Immature natural killer cell (primary cell): ENCODE measurements at regions not wholly inside any gene's neighbourhood (a gene's known extent, or its start where the extent isn't known, plus 50 kb on each side); places are given as distances from the start of the nearest gene placed in this dataset.

Experiments
- DNase-seq, 3 donors: peaks; one replicate each; pipeline ENCODE4 v3.0.0; 2022; ENCODE audit warnings: mixed read lengths in 1 of 3
- H3K27ac Mint-ChIP-seq, 6 donors: one replicate each; pipeline ENCODE4 v1.8.0; 2020; ENCODE audit warnings: mixed read lengths in 6 of 6, mild to moderate bottlenecking in 5 of 6, inconsistent platforms in 4 of 6, moderate library complexity in 3 of 6
- H3K27me3 Mint-ChIP-seq, 3 donors: one replicate each; pipeline ENCODE4 v1.8.0; 2020 to 2021; ENCODE audit warnings: low read depth in 3 of 3, mild to moderate bottlenecking in 3 of 3, mixed read lengths in 3 of 3, moderate library complexity in 3 of 3, inconsistent platforms in 1 of 3
- H3K36me3 Mint-ChIP-seq, 3 donors: one replicate each; pipeline ENCODE4 v1.8.0; 2020; ENCODE audit warnings: mixed read lengths in 3 of 3, inconsistent platforms in 2 of 3, mild to moderate bottlenecking in 2 of 3
- H3K4me1 Mint-ChIP-seq, 2 donors: one replicate each; pipeline ENCODE4 v1.8.0; 2020; ENCODE audit warnings: inconsistent platforms in 2 of 2, mild to moderate bottlenecking in 2 of 2, mixed read lengths in 2 of 2, moderate library complexity in 1 of 2
- H3K4me3 Mint-ChIP-seq, 5 donors: one replicate each; pipeline ENCODE4 v1.8.0; 2020; ENCODE audit warnings: mild to moderate bottlenecking in 5 of 5, mixed read lengths in 5 of 5, inconsistent platforms in 3 of 5, moderate library complexity in 3 of 5
- H3K9me3 Mint-ChIP-seq, 6 donors: one replicate each; pipeline ENCODE4 v1.8.0; 2020; ENCODE audit warnings: mild to moderate bottlenecking in 6 of 6, mixed read lengths in 6 of 6, inconsistent platforms in 4 of 6, moderate library complexity in 3 of 6

DNA sequence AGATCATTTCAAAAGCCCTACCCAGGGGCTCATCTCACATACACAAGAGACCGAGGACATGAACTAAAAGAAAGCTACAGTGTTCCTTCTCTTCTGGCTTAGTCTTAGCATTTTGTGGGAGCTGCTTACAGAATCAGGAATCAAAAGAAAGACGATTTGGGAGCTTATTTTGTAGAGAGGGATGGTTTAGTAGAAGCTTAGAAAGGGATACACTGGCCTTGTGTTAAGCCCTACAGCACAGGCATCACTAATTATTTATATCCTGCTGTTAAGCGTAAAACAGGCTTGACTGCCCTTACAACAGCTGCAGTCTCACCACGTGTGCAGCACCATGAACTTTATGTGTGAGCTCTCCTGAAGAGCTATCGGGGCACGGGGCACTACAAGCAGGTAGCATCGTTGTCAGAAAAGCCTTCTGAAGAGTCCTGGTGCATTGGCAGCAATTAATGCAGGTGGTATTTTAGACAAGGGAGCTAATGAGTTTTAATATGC is 798.3 kb downstream of the NXPH1 start:
- Mint-ChIP-seq H3K4me1 (no peaks in the 10 kb centered on the region), H3K27me3 (no peaks in the 10 kb centered on the region), H3K9me3 (peaks cover 13 to 32% (median 22%) of the 10 kb centered on the region in 6 donors), H3K4me3 (no peak overlapping the region), H3K27ac (no peak overlapping the region), H3K36me3 (no peaks in the 10 kb centered on the region)
- no peak for DNase-seq

- Mint-ChIP-seq H3K27me3 (no peaks in the 10 kb centered on the region), H3K4me1 (no peaks in the 10 kb centered on the region), H3K9me3 (peaks cover 18 to 63% (median 26%) of the 10 kb centered on the region in 6 donors), H3K4me3 (no peak overlapping the region), H3K27ac (no peak overlapping the region), H3K36me3 (peaks cover 0 to 3% (median 0%) of the 10 kb centered on the region in 3 donors)
- no peak for DNase-seq
These were observed 806.6 kb downstream of the NXPH1 start for GRCh38 chr7:9240001-9240400.

- no peak overlapping the region for H3K27ac Mint-ChIP-seq
- H3K9me3 Mint-ChIP-seq, result peaks cover 11 to 60% (median 20%) of the 10 kb centered on the region in 6 donors
- H3K4me3 Mint-ChIP-seq, result no peak overlapping the region
These were observed 808.4 kb downstream of the NXPH1 start for GRCh38 chr7:9241826-9242225.

GRCh38 chr7:9242636-9243035 is 809.2 kb downstream of the NXPH1 start:
- Mint-ChIP-seq H3K4me1 (no peaks in the 10 kb centered on the region), H3K36me3 (peaks cover 0 to 3% (median 0%) of the 10 kb centered on the region in 3 donors), H3K27ac (no peak overlapping the region), H3K4me3 (no peak overlapping the region), H3K27me3 (no peaks in the 10 kb centered on the region), H3K9me3 (peaks cover 11 to 56% (median 21%) of the 10 kb centered on the region in 6 donors)
- no peak for DNase-seq

More at GRCh38 chr7:9241826-9242225, 808.4 kb downstream of the NXPH1 start:
- Mint-ChIP-seq H3K4me1 (no peaks in the 10 kb centered on the region), H3K36me3 (peaks cover 0 to 3% (median 0%) of the 10 kb centered on the region in 3 donors), H3K27me3 (no peaks in the 10 kb centered on the region)
- no peak for DNase-seq

DNA sequence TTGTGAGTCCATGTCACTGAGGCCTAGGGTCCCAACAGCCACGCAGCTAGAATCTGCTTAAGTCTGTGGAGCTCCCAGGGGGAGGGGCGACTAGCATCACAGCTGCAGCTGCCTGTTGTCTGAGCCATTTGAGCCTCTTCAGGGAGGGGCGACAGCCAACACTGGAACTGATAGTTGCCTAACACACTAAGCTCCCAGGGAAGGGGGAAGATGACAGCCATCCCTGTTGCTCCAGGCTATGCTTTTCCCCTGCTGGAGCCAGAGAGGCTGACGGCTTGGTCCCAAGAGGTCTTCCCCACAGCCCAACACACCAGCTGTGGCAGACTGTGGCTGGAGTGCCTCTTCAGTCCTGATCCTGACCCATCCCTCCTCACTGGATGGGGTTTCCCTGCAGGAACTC is 817.5 kb downstream of the NXPH1 start:
- Mint-ChIP-seq H3K4me3 (no peak overlapping the region), H3K27me3 (peaks cover 0 to 3% (median 0%) of the 10 kb centered on the region in 3 donors), H3K27ac (no peak overlapping the region), H3K9me3 (peaks cover 20 to 71% (median 42%) of the 10 kb centered on the region in 6 donors), H3K36me3 (no peaks in the 10 kb centered on the region), H3K4me1 (no peaks in the 10 kb centered on the region)
- no peak for DNase-seq

GRCh38 chr7:9264395-9264794 is 831.0 kb downstream of the NXPH1 start:
- peaks cover 3 to 62% (median 22%) of the 10 kb centered on the region in 6 donors for H3K9me3 Mint-ChIP-seq
- no peaks in the 10 kb centered on the region for H3K4me1 Mint-ChIP-seq
- H3K4me3 Mint-ChIP-seq, result no peak overlapping the region
- H3K27me3 Mint-ChIP-seq, result no peaks in the 10 kb centered on the region
- no peak for DNase-seq
- no peaks in the 10 kb centered on the region for H3K36me3 Mint-ChIP-seq
- no peak overlapping the region for H3K27ac Mint-ChIP-seq

DNA sequence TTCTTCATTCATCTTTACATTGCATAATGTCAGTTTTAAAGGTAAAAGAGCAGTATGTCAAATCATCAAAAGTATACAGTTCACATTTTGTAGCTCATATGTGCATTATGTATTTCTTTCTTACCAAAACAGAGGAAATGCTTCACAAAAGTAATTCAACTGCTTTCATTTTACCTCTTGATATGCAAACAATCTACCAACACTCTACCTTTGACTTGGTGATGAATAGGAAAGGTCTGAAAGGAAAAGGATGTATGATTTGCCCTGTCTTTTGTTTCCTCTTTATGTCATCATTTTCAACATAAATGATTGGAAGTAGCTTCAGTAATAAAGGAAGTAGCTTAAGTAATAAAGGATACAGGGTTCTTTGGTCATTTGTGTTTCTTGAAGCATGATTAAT is 846.7 kb downstream of the NXPH1 start:
- Mint-ChIP-seq H3K9me3 (peaks cover 10 to 53% (median 20%) of the 10 kb centered on the region in 6 donors), H3K36me3 (no peaks in the 10 kb centered on the region), H3K4me3 (no peak overlapping the region), H3K27ac (no peak overlapping the region), H3K4me1 (no peaks in the 10 kb centered on the region), H3K27me3 (peaks cover 0 to 2% (median 0%) of the 10 kb centered on the region in 3 donors)
- no peak for DNase-seq

DNA sequence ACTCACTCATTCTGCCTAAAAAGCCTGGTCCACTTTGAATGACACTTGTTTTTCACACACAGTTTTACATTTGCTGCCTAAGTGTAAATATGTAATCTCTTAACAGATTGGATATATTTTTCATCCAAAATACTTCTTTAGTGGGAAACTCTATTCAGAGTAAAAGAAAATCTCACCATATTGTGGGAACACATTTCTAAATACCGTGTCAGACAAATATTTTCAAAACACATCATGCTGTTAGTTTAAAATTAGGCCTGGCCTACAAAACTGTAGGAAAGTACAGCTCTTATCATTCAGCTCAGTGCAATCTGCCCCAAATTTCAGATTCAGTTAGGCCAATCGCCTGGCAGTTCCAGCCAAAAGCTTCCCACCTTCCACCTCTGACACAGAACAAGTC is 849.8 kb downstream of the NXPH1 start:
- DNase-seq, result no peak
- Mint-ChIP-seq H3K4me3 (no peak overlapping the region), H3K36me3 (no peaks in the 10 kb centered on the region), H3K27ac (no peak overlapping the region), H3K27me3 (no peaks in the 10 kb centered on the region), H3K9me3 (peaks cover 4 to 49% (median 16%) of the 10 kb centered on the region in 6 donors), H3K4me1 (no peaks in the 10 kb centered on the region)

- H3K9me3 Mint-ChIP-seq, result peaks cover 2 to 15% (median 8%) of the 10 kb centered on the region in 6 donors
- H3K27ac Mint-ChIP-seq, result no peak overlapping the region
- no peaks in the 10 kb centered on the region for H3K27me3 Mint-ChIP-seq
- no peak for DNase-seq
- peaks cover 0 to 2% (median 0%) of the 10 kb centered on the region in 3 donors for H3K36me3 Mint-ChIP-seq
- no peak overlapping the region for H3K4me3 Mint-ChIP-seq
- H3K4me1 Mint-ChIP-seq, result no peaks in the 10 kb centered on the region
These were observed 869.0 kb downstream of the NXPH1 start for GRCh38 chr7:9302436-9302835.

DNA sequence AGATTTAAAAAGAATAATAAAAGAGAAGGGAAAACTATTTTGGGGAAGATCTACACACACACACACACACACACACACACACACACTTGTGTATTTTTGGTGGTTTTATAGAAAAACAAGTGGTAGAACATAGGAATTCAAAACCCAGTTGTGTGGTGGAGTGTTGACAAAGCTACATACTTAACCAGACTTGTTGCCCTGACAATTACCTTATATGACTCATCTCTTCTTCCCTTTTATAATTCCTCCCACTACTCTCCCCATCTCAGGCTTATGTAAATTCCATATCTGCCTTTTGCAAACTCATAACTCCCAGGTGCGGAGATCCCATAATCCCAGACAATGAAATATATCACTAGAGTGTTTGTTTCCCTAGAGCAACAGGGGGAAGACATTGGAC is 873.7 kb downstream of the NXPH1 start:
- H3K4me1 Mint-ChIP-seq, result no peaks in the 10 kb centered on the region
- DNase-seq, result no peak
- no peaks in the 10 kb centered on the region for H3K36me3 Mint-ChIP-seq
- peaks cover 2 to 16% (median 10%) of the 10 kb centered on the region in 6 donors for H3K9me3 Mint-ChIP-seq
- no peak overlapping the region for H3K4me3 Mint-ChIP-seq
- no peaks in the 10 kb centered on the region for H3K27me3 Mint-ChIP-seq
- no peak overlapping the region for H3K27ac Mint-ChIP-seq

DNA sequence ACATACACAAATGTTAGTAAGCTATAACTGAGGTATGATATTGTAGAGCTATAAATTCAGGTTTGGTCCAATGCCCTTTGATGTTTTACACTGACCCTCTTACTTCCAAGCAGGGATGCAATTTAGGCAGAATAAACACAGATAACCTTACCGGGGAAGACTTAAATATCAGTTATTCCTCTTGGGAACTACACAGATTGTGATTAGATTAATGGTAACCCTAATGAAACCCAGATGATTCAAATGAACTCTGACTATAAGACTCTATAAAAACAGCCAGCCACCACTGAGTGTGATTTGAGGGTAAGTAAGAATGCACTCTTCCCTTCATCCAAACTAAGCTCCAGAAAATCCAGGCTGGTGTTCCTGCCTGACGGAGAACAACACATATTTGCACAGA is 891.1 kb downstream of the NXPH1 start:
- H3K4me1 Mint-ChIP-seq, result no peaks in the 10 kb centered on the region
- H3K9me3 Mint-ChIP-seq, result peaks cover 7 to 55% (median 27%) of the 10 kb centered on the region in 6 donors
- no peaks in the 10 kb centered on the region for H3K36me3 Mint-ChIP-seq
- H3K27me3 Mint-ChIP-seq, result no peaks in the 10 kb centered on the region
- no peak for DNase-seq
- no peak overlapping the region for H3K27ac Mint-ChIP-seq
- H3K4me3 Mint-ChIP-seq, result no peak overlapping the region

GRCh38 chr7:9328296-9328695 is 894.9 kb downstream of the NXPH1 start:
- no peak for DNase-seq
- Mint-ChIP-seq H3K4me1 (no peaks in the 10 kb centered on the region), H3K4me3 (no peak overlapping the region), H3K27ac (no peak overlapping the region), H3K36me3 (no peaks in the 10 kb centered on the region), H3K27me3 (no peaks in the 10 kb centered on the region), H3K9me3 (peaks cover 7 to 52% (median 20%) of the 10 kb centered on the region in 6 donors)

DNA sequence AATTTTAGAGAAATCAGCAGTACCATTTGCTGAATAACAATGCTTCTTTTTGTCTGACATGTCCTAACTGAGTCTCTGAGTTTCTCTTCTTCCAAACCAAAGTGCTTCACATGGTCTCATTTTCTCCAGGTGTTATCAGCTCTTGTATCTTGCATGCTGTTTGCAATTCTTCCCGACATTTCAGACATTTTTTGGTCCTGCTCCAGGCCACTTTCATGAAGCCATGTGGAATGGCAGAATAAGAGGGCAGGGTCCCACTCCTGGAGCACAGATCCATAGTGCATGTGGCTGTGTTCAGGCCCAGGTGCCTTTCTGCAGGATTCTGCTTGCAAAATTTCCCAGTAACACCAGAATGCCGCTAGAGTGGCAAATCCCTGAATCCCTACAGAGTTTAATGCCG is 916.2 kb downstream of the NXPH1 start:
- DNase-seq, result no peak
- Mint-ChIP-seq H3K9me3 (peaks cover 7 to 49% (median 21%) of the 10 kb centered on the region in 6 donors), H3K4me1 (no peaks in the 10 kb centered on the region), H3K4me3 (no peak overlapping the region), H3K27me3 (peaks cover 0 to 2% (median 0%) of the 10 kb centered on the region in 3 donors), H3K36me3 (peaks cover 0 to 5% (median 0%) of the 10 kb centered on the region in 3 donors), H3K27ac (no peak overlapping the region)

- Mint-ChIP-seq H3K9me3 (peaks cover 0 to 44% (median 34%) of the 10 kb centered on the region in 6 donors), H3K4me3 (no peak overlapping the region), H3K27ac (no peak overlapping the region), H3K27me3 (peaks cover 0 to 2% (median 1%) of the 10 kb centered on the region in 3 donors), H3K36me3 (no peaks in the 10 kb centered on the region), H3K4me1 (no peaks in the 10 kb centered on the region)
- DNase-seq, result no peak
These were observed 957.8 kb downstream of the NXPH1 start for GRCh38 chr7:9391221-9391620.

DNA sequence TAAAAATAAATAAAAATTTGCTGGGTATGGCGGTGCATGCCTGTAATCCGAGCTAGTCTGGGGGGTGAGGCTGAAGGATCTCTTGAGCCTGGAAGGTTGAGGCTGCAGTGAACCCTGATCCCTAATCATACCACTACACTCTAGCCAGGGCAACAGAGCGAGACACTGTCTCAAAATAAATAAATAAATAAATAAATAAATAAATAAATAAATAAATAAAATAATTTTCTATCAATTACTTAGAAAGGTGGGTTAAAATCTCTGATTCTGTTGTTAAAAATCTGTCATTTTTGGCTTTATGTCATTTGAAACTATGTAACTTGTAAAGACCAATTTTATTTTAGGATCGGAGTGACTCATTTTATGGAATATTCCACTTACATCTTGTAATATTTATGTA is 958.6 kb downstream of the NXPH1 start:
- Mint-ChIP-seq H3K36me3 (no peaks in the 10 kb centered on the region), H3K4me1 (no peaks in the 10 kb centered on the region), H3K9me3 (peaks cover 0 to 41% (median 29%) of the 10 kb centered on the region in 6 donors), H3K4me3 (no peak overlapping the region), H3K27me3 (peaks cover 0 to 2% (median 1%) of the 10 kb centered on the region in 3 donors), H3K27ac (no peak overlapping the region)
- DNase-seq, result no peak
